CD8-positive, alpha-beta memory T cell (primary cell): ENCODE measurements at regions not wholly inside any gene's neighbourhood (a gene's known extent, or its start where the extent isn't known, plus 50 kb on each side); places are given as distances from the start of the nearest gene placed in this dataset.
"Not testable (repeated sequence)": the region's sequence is repeated elsewhere in the genome, so short reads cannot be mapped to it uniquely, and the experiment has no call there.

ENCODE experiments used
- CTCF ChIA-PET: fragments of 350-600 bp; sonication (Branson Sonifier 250); formaldehyde crosslinking; loops from one replicate; lab custom pipeline; 2021; ENCODE audit warnings: antibody characterized with exemption; lab: Charles Lee
- POLR2A ChIA-PET: fragments of 350-600 bp; sonication (Branson Sonifier 250); formaldehyde crosslinking; loops from one replicate; lab custom pipeline; 2021; ENCODE audit warnings: antibody characterized with exemption; lab: Charles Lee
- DNase-seq, 5 donors: peaks; one replicate each; pipeline versions ENCODE4 v3.0.0 to v3.0.0-alpha.2; 2020 to 2022; ENCODE audit warnings: mixed read lengths in 1 of 5
- H3K27ac ChIP-seq: one replicate; pipeline ENCODE4 v1.7.0; 2013; ENCODE audit warnings: low read depth, mild to moderate bottlenecking, low read length, moderate library complexity
- H3K27me3 ChIP-seq: 2 replicates; pipeline ENCODE4 v1.7.0; 2013; ENCODE audit warnings: low read length, mild to moderate bottlenecking; ENCODE audit not compliant: insufficient read depth, poor library complexity, severe bottlenecking
- H3K36me3 ChIP-seq: 2 replicates; pipeline ENCODE4 v1.7.0; 2013; ENCODE audit warnings: mild to moderate bottlenecking, low read length, moderate library complexity; ENCODE audit not compliant: insufficient read depth
- H3K4me1 ChIP-seq: 2 replicates; pipeline ENCODE4 v1.7.0; 2013; ENCODE audit warnings: mild to moderate bottlenecking, low read length, moderate library complexity; ENCODE audit not compliant: insufficient read depth
- H3K4me3 ChIP-seq: 2 replicates; pipeline ENCODE4 v1.7.0; 2013; ENCODE audit warnings: mild to moderate bottlenecking, low read length
- H3K9me3 ChIP-seq: 2 replicates; pipeline ENCODE4 v1.7.0; 2013; ENCODE audit warnings: mild to moderate bottlenecking, low read length
- H3K27ac Mint-ChIP-seq, 8 donors: one replicate each; pipeline ENCODE4 v1.8.0; 2020 to 2021; ENCODE audit warnings: mixed read lengths in 8 of 8, mild to moderate bottlenecking in 6 of 8, inconsistent platforms in 3 of 8, moderate library complexity in 3 of 8
- H3K27me3 Mint-ChIP-seq, 2 donors: one replicate each; pipeline ENCODE4 v1.8.0; 2020 to 2021; ENCODE audit warnings: mixed read lengths in 2 of 2, mild to moderate bottlenecking in 1 of 2, moderate library complexity in 1 of 2
- H3K36me3 Mint-ChIP-seq, 3 donors: one replicate each; pipeline ENCODE4 v1.8.0; 2020 to 2021; ENCODE audit warnings: mixed read lengths in 3 of 3, inconsistent platforms in 1 of 3, mild to moderate bottlenecking in 1 of 3
- H3K4me1 Mint-ChIP-seq, 3 donors: one replicate each; pipeline ENCODE4 v1.8.0; 2020 to 2021; ENCODE audit warnings: mixed read lengths in 3 of 3, inconsistent platforms in 1 of 3, mild to moderate bottlenecking in 1 of 3
- H3K4me3 Mint-ChIP-seq, 7 donors: one replicate each; pipeline ENCODE4 v1.8.0; 2020 to 2021; ENCODE audit warnings: mixed read lengths in 7 of 7, mild to moderate bottlenecking in 6 of 7, moderate library complexity in 4 of 7, inconsistent platforms in 2 of 7
- H3K9me3 Mint-ChIP-seq, 5 donors: one replicate each; pipeline ENCODE4 v1.8.0; 2020 to 2022; ENCODE audit warnings: mixed read lengths in 5 of 5, mild to moderate bottlenecking in 3 of 5, moderate library complexity in 2 of 5, inconsistent platforms in 1 of 5

DNA sequence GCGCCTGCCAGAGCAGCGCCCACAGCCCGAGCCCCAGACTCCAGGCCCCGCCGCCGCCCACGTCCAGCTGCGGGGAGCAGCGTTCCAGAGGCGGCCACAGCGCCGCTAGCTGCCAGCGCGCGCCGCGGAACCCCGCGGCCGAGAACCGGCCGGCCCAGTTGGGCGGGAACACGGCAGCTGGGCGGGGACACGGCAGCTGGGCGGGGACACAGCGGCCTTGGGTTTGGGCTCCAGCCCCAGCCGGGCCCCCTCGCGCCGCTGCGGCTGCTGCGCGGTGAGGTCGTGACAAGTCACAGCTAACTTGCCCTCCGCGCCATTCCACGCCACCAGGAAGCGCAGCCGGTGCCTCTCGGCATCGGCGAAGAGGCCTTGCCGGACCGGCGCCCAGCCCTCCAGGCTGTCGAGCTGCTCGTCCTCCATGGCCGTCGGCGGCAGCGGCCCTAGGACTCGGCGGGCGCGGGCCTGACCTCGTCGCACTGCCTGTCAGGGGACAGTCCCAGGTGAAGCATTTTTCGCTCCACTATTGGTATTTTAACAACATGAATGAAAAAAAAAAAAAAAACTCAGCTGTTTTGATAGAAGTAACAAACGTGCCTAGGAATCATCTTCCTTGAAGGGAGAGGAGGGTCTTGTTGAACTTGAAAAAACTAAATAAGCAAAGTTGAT lies 56.6 kb upstream of the GOLGA8N start:
- H3K4me3 ChIP-seq, H3K36me3 ChIP-seq, H3K4me1 Mint-ChIP-seq: not testable (repeated sequence)

DNA sequence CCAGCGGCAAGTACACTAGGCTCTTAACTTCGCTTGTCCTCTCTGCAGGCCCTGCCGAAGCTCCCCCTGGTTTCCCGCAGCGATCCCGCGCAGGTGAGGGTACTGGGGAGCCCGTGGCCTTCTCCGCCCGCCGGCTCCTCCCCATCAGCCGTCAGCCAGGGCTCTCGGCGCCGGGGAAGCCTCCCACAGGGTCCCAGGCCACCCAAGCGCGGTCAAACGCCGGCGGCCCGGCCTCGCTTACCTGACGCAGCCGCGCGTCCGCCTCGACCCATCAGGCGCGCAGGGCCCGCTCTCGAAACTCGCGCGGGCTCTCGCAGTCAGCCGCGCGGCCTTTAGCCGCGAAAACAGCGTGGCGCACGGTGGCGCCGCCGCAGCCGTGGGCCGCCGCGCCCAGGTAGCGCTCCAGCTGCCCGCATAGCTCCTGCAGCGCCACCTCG lies 57.2 kb upstream of the GOLGA8N start:
- H3K4me1 ChIP-seq, H3K36me3 ChIP-seq, H3K4me3 ChIP-seq, CTCF ChIA-PET, POLR2A ChIA-PET, DNase-seq, H3K36me3 Mint-ChIP-seq, H3K4me3 Mint-ChIP-seq, H3K9me3 Mint-ChIP-seq, H3K27ac ChIP-seq, H3K9me3 ChIP-seq, H3K4me1 Mint-ChIP-seq, H3K27me3 Mint-ChIP-seq, H3K27ac Mint-ChIP-seq, H3K27me3 ChIP-seq: not testable (repeated sequence)

More for the DNA sequence above, 56.6 kb upstream of the GOLGA8N start:
- H3K27me3 Mint-ChIP-seq, H3K27me3 ChIP-seq, H3K27ac Mint-ChIP-seq, H3K36me3 Mint-ChIP-seq, H3K4me1 ChIP-seq, CTCF ChIA-PET, POLR2A ChIA-PET, H3K9me3 Mint-ChIP-seq, H3K9me3 ChIP-seq: not testable (repeated sequence)
- peak overlapping the region; percentile 47 for H3K27ac ChIP-seq
- DNase-seq: peak; percentile 3 to 81 (median 65)
- H3K4me3 Mint-ChIP-seq: peak overlapping the region in 6 of 7 donors; percentile 39 to 81 (median 52)

DNA sequence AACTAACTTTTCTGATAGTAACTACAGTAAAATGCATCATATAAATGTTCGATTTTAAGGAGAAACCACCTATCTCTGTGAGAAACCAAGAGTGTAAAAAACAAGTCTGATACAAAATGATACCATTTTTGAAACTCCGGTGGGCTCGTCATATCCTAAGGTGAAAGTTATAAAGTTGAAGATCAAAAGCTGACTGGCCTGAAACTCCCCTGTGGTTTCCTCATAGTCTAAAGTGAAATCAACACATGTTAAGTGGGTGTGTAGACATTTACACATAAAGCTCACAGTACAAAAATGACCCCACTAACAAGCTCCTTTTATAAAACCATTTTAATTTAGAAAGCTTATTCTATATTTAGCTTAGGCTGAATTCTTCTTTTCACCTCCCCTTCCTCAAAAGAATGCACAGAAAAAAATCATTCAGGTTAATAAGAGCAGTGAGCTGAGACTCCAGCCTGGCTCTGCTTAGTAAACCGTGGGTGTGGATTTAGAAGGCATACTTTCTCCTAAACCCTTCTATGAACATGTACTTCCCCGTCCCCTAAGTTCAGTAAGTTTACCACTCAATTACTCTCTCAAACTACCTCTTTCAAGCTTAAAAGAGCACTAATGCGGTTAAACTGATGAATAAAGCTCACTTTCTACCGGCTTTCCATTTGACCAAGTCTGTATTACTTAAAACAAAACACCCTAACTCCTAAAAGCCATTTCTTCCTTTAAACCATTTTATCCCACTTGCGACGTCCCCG lies 57.9 kb upstream of the GOLGA8N start:
- POLR2A ChIA-PET, H3K9me3 Mint-ChIP-seq, H3K4me1 ChIP-seq, H3K27ac Mint-ChIP-seq, H3K4me1 Mint-ChIP-seq, H3K27me3 ChIP-seq, H3K4me3 ChIP-seq, H3K36me3 Mint-ChIP-seq, CTCF ChIA-PET, H3K9me3 ChIP-seq, H3K4me3 Mint-ChIP-seq, H3K27me3 Mint-ChIP-seq, DNase-seq, H3K27ac ChIP-seq, H3K36me3 ChIP-seq: not testable (repeated sequence)

DNA sequence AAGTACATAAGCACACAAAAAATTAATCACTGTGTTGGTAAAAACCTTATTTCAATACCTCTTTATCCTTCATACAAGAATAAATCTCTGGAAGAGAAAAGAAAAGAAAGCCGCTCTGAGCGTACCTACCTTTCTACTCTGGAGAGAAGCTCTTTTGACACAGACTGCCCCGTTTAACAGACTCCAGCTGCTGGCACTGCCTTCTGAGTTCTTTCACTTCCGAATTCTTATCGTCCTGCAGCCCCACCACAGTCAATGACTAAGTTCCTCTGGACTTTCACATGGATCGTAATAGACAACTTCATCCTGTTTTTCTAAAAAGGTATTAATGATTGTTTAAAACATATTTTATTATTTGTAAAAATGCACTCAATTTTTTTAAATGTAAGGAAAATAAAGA lies 67.5 kb upstream of the GOLGA8O start:
- H3K9me3 Mint-ChIP-seq: not testable (repeated sequence)

DNA sequence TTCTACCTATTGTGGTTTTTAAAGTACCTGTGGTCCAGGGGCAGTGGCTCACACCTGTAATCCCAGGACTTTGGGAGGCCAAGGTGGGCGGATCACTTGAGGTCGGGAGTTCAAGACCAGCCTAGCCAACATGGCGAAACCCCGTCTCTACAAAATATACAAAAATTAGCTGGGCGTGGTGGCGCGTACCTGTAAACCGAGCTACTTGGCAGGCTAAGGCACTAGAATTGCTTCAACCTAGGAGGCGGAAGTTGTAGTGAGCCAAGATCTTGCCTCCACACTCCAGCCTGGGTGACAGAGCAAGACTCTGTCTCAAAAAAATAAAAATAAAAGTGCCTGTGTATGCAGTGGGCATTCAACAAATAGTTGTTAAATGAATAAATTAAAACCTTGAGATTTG lies 67.0 kb upstream of the GOLGA8O start:
- H3K9me3 ChIP-seq, H3K4me1 ChIP-seq, POLR2A ChIA-PET, H3K27me3 ChIP-seq, H3K4me3 Mint-ChIP-seq, H3K9me3 Mint-ChIP-seq, H3K4me1 Mint-ChIP-seq, H3K36me3 ChIP-seq, H3K27ac Mint-ChIP-seq, H3K27me3 Mint-ChIP-seq, H3K4me3 ChIP-seq, H3K27ac ChIP-seq, DNase-seq, CTCF ChIA-PET: not testable (repeated sequence)
- H3K36me3 Mint-ChIP-seq: peaks cover 5 to 25% (median 5%) of the 10 kb centered on the region in 3 donors

More for the DNA sequence above, 67.5 kb upstream of the GOLGA8O start:
- H3K4me3 ChIP-seq, H3K36me3 ChIP-seq, POLR2A ChIA-PET, H3K9me3 ChIP-seq, H3K27me3 Mint-ChIP-seq, CTCF ChIA-PET, H3K27me3 ChIP-seq, H3K4me3 Mint-ChIP-seq, H3K4me1 ChIP-seq, H3K27ac Mint-ChIP-seq, H3K4me1 Mint-ChIP-seq, H3K27ac ChIP-seq, DNase-seq: not testable (repeated sequence)
- peaks cover 5 to 22% (median 5%) of the 10 kb centered on the region in 3 donors for H3K36me3 Mint-ChIP-seq

DNA sequence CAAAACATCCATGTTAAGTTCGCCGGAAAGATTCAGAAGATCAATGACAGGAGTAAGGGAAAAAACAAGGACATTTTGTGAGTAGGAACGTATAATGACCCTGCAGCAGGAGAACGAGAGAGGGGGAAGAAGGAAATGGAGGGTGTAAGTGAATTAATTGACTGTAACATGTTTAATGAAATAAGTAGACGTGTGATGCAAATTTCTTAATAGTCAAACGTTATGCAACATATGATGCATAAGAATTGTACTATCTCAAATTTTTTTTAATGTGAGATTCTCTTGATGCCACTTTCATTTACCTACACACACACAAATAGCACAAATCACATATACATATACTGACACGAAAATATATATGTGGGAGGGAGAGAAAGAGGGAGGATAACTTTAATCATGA lies 63.5 kb upstream of the GOLGA8O start:
- peaks cover 5 to 25% (median 5%) of the 10 kb centered on the region in 3 donors for H3K36me3 Mint-ChIP-seq
- H3K27ac ChIP-seq, H3K36me3 ChIP-seq, H3K27me3 Mint-ChIP-seq, DNase-seq, H3K4me1 ChIP-seq, H3K4me3 ChIP-seq, H3K4me3 Mint-ChIP-seq, H3K9me3 Mint-ChIP-seq, H3K4me1 Mint-ChIP-seq, H3K27ac Mint-ChIP-seq, CTCF ChIA-PET, POLR2A ChIA-PET, H3K9me3 ChIP-seq, H3K27me3 ChIP-seq: not testable (repeated sequence)

DNA sequence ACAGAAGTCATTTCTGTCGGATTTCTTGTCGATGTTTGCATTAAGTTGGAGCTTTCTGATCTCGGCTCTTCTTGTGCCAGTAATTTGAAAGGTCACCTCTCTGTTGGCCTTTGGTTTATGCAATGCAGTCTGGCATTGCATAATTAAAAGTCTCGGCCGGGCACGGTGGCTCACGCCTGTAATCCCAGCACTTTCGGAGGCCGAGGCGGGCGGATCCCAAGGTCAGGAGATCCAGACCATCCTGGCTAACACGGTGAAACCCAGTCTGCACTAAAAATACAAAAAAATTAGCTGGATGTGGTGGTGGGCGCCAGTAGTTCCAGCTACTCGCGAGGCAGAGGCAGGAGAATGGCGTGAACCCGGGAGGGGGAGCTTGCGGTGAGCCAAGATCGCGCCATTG lies 62.6 kb upstream of the GOLGA8O start:
- H3K4me1 ChIP-seq, H3K27ac ChIP-seq, H3K4me3 Mint-ChIP-seq, CTCF ChIA-PET, H3K27me3 ChIP-seq, H3K27ac Mint-ChIP-seq, H3K9me3 Mint-ChIP-seq, H3K36me3 ChIP-seq, H3K4me3 ChIP-seq, H3K9me3 ChIP-seq, DNase-seq, POLR2A ChIA-PET, H3K4me1 Mint-ChIP-seq, H3K27me3 Mint-ChIP-seq: not testable (repeated sequence)
- peaks cover 5 to 25% (median 5%) of the 10 kb centered on the region in 3 donors for H3K36me3 Mint-ChIP-seq

DNA sequence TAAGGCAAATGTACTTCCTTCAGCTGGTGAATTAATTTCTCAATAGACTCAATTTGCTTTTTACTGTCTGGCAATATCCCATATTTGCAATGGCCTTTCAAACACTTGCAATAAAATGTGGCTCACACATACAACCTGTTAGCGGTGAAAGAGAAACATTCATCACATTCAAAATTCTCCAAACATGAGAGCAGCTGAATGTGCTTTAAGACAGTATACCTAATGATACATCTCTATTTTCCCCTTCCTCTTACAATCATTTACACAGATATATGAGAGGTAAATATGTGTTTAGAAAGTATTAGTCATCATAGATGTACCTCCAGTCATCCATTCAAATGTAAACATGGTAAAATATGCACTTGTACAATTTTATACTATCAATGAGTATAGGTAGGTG lies 61.5 kb upstream of the GOLGA8O start:
- POLR2A ChIA-PET, H3K4me3 ChIP-seq, H3K36me3 ChIP-seq, H3K27me3 ChIP-seq, H3K9me3 ChIP-seq, DNase-seq, H3K4me1 ChIP-seq, H3K27ac Mint-ChIP-seq, H3K27me3 Mint-ChIP-seq, H3K4me1 Mint-ChIP-seq, H3K9me3 Mint-ChIP-seq, H3K27ac ChIP-seq, CTCF ChIA-PET, H3K4me3 Mint-ChIP-seq: not testable (repeated sequence)
- peaks cover 5 to 25% (median 5%) of the 10 kb centered on the region in 3 donors for H3K36me3 Mint-ChIP-seq
